Heart right ventricle (tissue), 16 donors: ENCODE measurements at regions not wholly inside any gene's neighbourhood (a gene's known extent, or its start where the extent isn't known, plus 50 kb on each side); places are given as distances from the start of the nearest gene placed in this dataset.

Experiments used
- ATAC-seq, 8 donors: fragments of 200-7000 bp; cut with Tn5 transposase; one replicate each; pipeline ENCODE4 v1.9.1; 2020; ENCODE audit warnings: mild to moderate bottlenecking in 8 of 8, moderate library complexity in 8 of 8, moderate number of reproducible peaks in 1 of 8
- DNase-seq, 2 donors: peaks; one replicate each; pipeline ENCODE4 v3.0.0-alpha.2; 2020
- H3K27ac ChIP-seq, 10 donors: fragments of 200-600 bp; sonication (generic) in 2 of 10; one replicate each; pipeline versions ENCODE4 v1.5.0 to v1.8.0; 2020 to 2022; ENCODE audit warnings: mild to moderate bottlenecking in 3 of 10
- H3K27me3 ChIP-seq, 7 donors: fragments of 200-600 bp; one replicate each; pipeline ENCODE4 v1.8.0; 2021 to 2022; ENCODE audit warnings: mild to moderate bottlenecking in 2 of 7
- H3K36me3 ChIP-seq, 9 donors: fragments of 200-600 bp; sonication (generic) in 1 of 9; one replicate each; pipeline versions ENCODE4 v1.5.0 to v1.8.0; 2020 to 2022; ENCODE audit warnings: mild to moderate bottlenecking in 2 of 9
- H3K4me1 ChIP-seq, 9 donors: fragments of 200-600 bp; sonication (generic) in 1 of 9; one replicate each; pipeline versions ENCODE4 v1.5.0 to v1.8.0; 2020 to 2022; ENCODE audit warnings: mild to moderate bottlenecking in 4 of 9
- H3K4me3 ChIP-seq, 10 donors: fragments of 200-600 bp; sonication (generic) in 2 of 10; one replicate each; pipeline versions ENCODE4 v1.5.0 to v1.8.0; 2020 to 2022; ENCODE audit warnings: mild to moderate bottlenecking in 7 of 10, moderate library complexity in 2 of 10
- H3K9me3 ChIP-seq, 11 donors: fragments of 200-600 bp in 10 of 11; sonication (generic) in 2 of 11; one replicate each; pipeline versions ENCODE4 v1.5.0 to v1.8.0; 2013 to 2022; ENCODE audit warnings: mild to moderate bottlenecking in 2 of 11, control low read depth in 1 of 11, moderate library complexity in 1 of 11
- CTCF ChIP-seq, 9 donors: fragments of 200-600 bp; sonication (generic) in 2 of 9; IDR thresholded peaks; one replicate each; pipeline versions ENCODE4 v1.5.0 to v1.8.0; 2021 to 2022; ENCODE audit warnings: antibody characterized with exemption in 9 of 9, mild to moderate bottlenecking in 5 of 9, moderate library complexity in 1 of 9
- WGBS, 2 donors: extraction: QIAGEN DNeasy Blood & Tissue Kit; methylation state at CpG; one replicate each; pipeline ENCODE4 v1.1.7; 2013; ENCODE audit warnings: inconsistent platforms in 1 of 2; 5-methylcytosine and 5-hydroxymethylcytosine counted together
- intact Hi-C, 10 donors: fragments of 100-400 bp; cut with DNase I; formaldehyde crosslinking; loops; one replicate each; pipeline versions ENCODE4 v1.11.1 to v1.14.2; 2022
- donor health status: Arrhythmogenic right ventricular cardiomyopathy.
- donor health status: ischemic (EF 13 %, LVEDD 7.1; RV severe dilation, severe dysfunction).
- donor health status: healthy with polysubstance abuse.
- donor health status: DM: no; HTN: yes; CAD: no.
- donor health status: DM: no; HTN: no; CAD: no.
- donor health status: ischemic (EF 25% LVEDD 6.9; RV normal size, moderate dysfunction).
- donor health status: ischemic (EF 25% LVEDD 5.7; RV mildly dilated, moderate dysfunction).
- donor health status: healthy.
- donor health status: DM: yes; HTN: yes; CAD: no.
- donor health status: Ischemic cardiomyopathy.
- donor health status: ischemic (EF 35%, LVEDD 5.7; RV mildly dilated, moderate dysfunction).
- donor health status: nonischemic (EF 11% LVEDD 7.7; RV severe dilation, severe dysfunction).
- donor health status: DM: yes; HTN: yes; CAD: no.
- donor health status: PGD.
- donor health status: ischemic (EF 29% LVEDD 5.4; RV normal size, mild dysfunction).
- donor health status: nonischemic (EF 23%, LVEDD 6.1; RV moderate dilation, normal function).

GRCh38 chr16:51757505-51757904, 606.4 kb upstream of the SALL1 start:
- H3K9me3 ChIP-seq = no peaks in the 10 kb centered on the region
- no peaks in the 10 kb centered on the region for H3K36me3 ChIP-seq
- no peak overlapping the region for H3K27ac ChIP-seq
- ATAC-seq = no peak
- no peaks in the 10 kb centered on the region for H3K4me1 ChIP-seq
- peaks cover 0 to 50% (median 17%) of the 10 kb centered on the region in 7 donors for H3K27me3 ChIP-seq
- no peak for TF ChIP-seq CTCF (IDR thresholded peaks at IDR 0.05)
- no peak overlapping the region for H3K4me3 ChIP-seq
- WGBS, 2 donors = 88 to 89% methylated on average over 6 of the region's 6 CpGs
- intact Hi-C loops = loop anchor here in 1 of 10 donors (10.0 kb wide), 1 partner anchor 613 kb away; no protein-coding TSS in a partner anchor
- no peak for DNase-seq

- TF ChIP-seq CTCF (IDR thresholded peaks at IDR 0.05) = no peak
Measured at GRCh38 chr16:51757124-51757470, 606.0 kb upstream of the SALL1 start.

GRCh38 chr16:51756447-51757123, 605.5 kb upstream of the SALL1 start:
- Histone ChIP-seq H3K9me3 (no peaks in the 10 kb centered on the region), H3K4me1 (no peaks in the 10 kb centered on the region), H3K27ac (no peak overlapping the region), H3K27me3 (peaks cover 0 to 47% (median 14%) of the 10 kb centered on the region in 7 donors), H3K4me3 (no peak overlapping the region), H3K36me3 (no peaks in the 10 kb centered on the region)
- no peak for DNase-seq
- ATAC-seq = no peak
- intact Hi-C loops = loop anchor here in 1 of 10 donors (10.0 kb wide), 1 partner anchor 612 kb away; no protein-coding TSS in a partner anchor
- no peak for TF ChIP-seq CTCF (IDR thresholded peaks at IDR 0.05)
- WGBS, 2 donors = 64 to 75% methylated on average over 14 of the region's 14 CpGs

More at GRCh38 chr16:51757124-51757470, 606.0 kb upstream of the SALL1 start:
- Histone ChIP-seq H3K4me1 (no peaks in the 10 kb centered on the region), H3K4me3 (no peak overlapping the region), H3K27ac (no peak overlapping the region), H3K36me3 (no peaks in the 10 kb centered on the region), H3K27me3 (peaks cover 0 to 47% (median 14%) of the 10 kb centered on the region in 7 donors), H3K9me3 (no peaks in the 10 kb centered on the region)
- ATAC-seq (no peak), DNase-seq (no peak)
- WGBS, 2 donors = 92 to 94% methylated on average over 7 of the region's 7 CpGs
- intact Hi-C loops = loop anchor here in 1 of 10 donors (10.0 kb wide), 1 partner anchor 612 kb away; no protein-coding TSS in a partner anchor

- peaks cover 0 to 39% (median 14%) of the 10 kb centered on the region in 7 donors for H3K27me3 ChIP-seq
- H3K36me3 ChIP-seq = no peaks in the 10 kb centered on the region
- no peaks in the 10 kb centered on the region for H3K4me1 ChIP-seq
- intact Hi-C loops = loop anchor here in 1 of 10 donors (10.0 kb wide), 1 partner anchor 611 kb away; no protein-coding TSS in a partner anchor
- no peaks in the 10 kb centered on the region for H3K9me3 ChIP-seq
- DNase-seq (no peak), ATAC-seq (no peak)
- no peak overlapping the region for H3K27ac ChIP-seq
- 69 to 72% methylated on average over 4 of the region's 4 CpGs for WGBS, 2 donors
- H3K4me3 ChIP-seq = no peak overlapping the region
- no peak for TF ChIP-seq CTCF (IDR thresholded peaks at IDR 0.05)
Measured at GRCh38 chr16:51755577-51756355, 604.7 kb upstream of the SALL1 start.
